ENCODE measurements at regions not wholly inside any gene's neighbourhood (a gene's known extent, or its start where the extent isn't known, plus 50 kb on each side); places are given as distances from the start of the nearest gene placed in this dataset.

- TF ChIP-seq FOXM1 (IDR thresholded peaks at IDR 0.05; ENCODE audit: borderline replicate concordance, low read depth) (no peak), EGR1 (IDR thresholded peaks at IDR 0.05) (no peak), RAD21 (IDR thresholded peaks at IDR 0.05; ENCODE audit: low read depth) (no peak), EP300 (IDR thresholded peaks at IDR 0.05; ENCODE audit: borderline replicate concordance) (no peak), TAF1 (IDR thresholded peaks at IDR 0.05; ENCODE audit: low read depth) (no peak), YY1 (IDR thresholded peaks at IDR 0.05; ENCODE audit: low read depth) (no peak), MAX (IDR thresholded peaks at IDR 0.05) (no peak), ZBTB7A (IDR thresholded peaks at IDR 0.05; ENCODE audit: low read depth) (no peak), REST (IDR thresholded peaks at IDR 0.05; ENCODE audit: low read depth) (no peak), TCF12 (IDR thresholded peaks at IDR 0.05; ENCODE audit: low read depth) (no peak), TEAD4 (IDR thresholded peaks at IDR 0.05) (no peak), CREB1 (IDR thresholded peaks at IDR 0.05; ENCODE audit: low read depth) (no peak), USF1 (IDR thresholded peaks at IDR 0.05) (no peak), CEBPB (IDR thresholded peaks at IDR 0.05) (no peak), NFIC (IDR thresholded peaks at IDR 0.05) (no peak)
These were observed 81.0 kb upstream of the ZBED5 start for GRCh38 chr11:10938650-10939387.

GRCh38 chr11:10938231-10938630 is 80.4 kb upstream of the ZBED5 start:
- TF ChIP-seq MAX (IDR thresholded peaks at IDR 0.05), result no peak
- no peak for TF ChIP-seq CEBPB (IDR thresholded peaks at IDR 0.05)
- TF ChIP-seq REST (IDR thresholded peaks at IDR 0.05; ENCODE audit: low read depth), result no peak
- TF ChIP-seq FOXM1 (IDR thresholded peaks at IDR 0.05; ENCODE audit: borderline replicate concordance, low read depth), result no peak
- no peak for TF ChIP-seq CREB1 (IDR thresholded peaks at IDR 0.05; ENCODE audit: low read depth)
- TF ChIP-seq USF1 (IDR thresholded peaks at IDR 0.05), result no peak
- no peak for TF ChIP-seq RAD21 (IDR thresholded peaks at IDR 0.05; ENCODE audit: low read depth)
- TF ChIP-seq EGR1 (IDR thresholded peaks at IDR 0.05), result no peak

- TF ChIP-seq MAX (IDR thresholded peaks at IDR 0.05), result no peak
- no peak for TF ChIP-seq REST (IDR thresholded peaks at IDR 0.05; ENCODE audit: low read depth)
- no peak for TF ChIP-seq YY1 (IDR thresholded peaks at IDR 0.05; ENCODE audit: low read depth)
- no peak for TF ChIP-seq CEBPB (IDR thresholded peaks at IDR 0.05)
- no peak for TF ChIP-seq ZBTB7A (IDR thresholded peaks at IDR 0.05; ENCODE audit: low read depth)
- no peak for TF ChIP-seq EGR1 (IDR thresholded peaks at IDR 0.05)
- TF ChIP-seq TCF12 (IDR thresholded peaks at IDR 0.05; ENCODE audit: low read depth), result no peak
- TF ChIP-seq TEAD4 (IDR thresholded peaks at IDR 0.05), result no peak
- TF ChIP-seq RAD21 (IDR thresholded peaks at IDR 0.05; ENCODE audit: low read depth), result no peak
These were observed 79.5 kb upstream of the ZBED5 start for GRCh38 chr11:10937385-10937771.

- TF ChIP-seq YY1 (IDR thresholded peaks at IDR 0.05; ENCODE audit: low read depth), result no peak
- no peak for TF ChIP-seq ZBTB7A (IDR thresholded peaks at IDR 0.05; ENCODE audit: low read depth)
- no peak for TF ChIP-seq CEBPB (IDR thresholded peaks at IDR 0.05)
These were observed 79.0 kb upstream of the ZBED5 start for GRCh38 chr11:10936626-10937384.

All from Ishikawa (cell line).